Progenitor cell of endocrine pancreas (in vitro differentiated cells): ENCODE measurements at regions not wholly inside any gene's neighbourhood (a gene's known extent, or its start where the extent isn't known, plus 50 kb on each side); places are given as distances from the start of the nearest gene placed in this dataset.
A peak's percentile ranks its signal among the peaks of the same experiment; 100 is the strongest.

Experiments used
- DNase-seq: peaks from one replicate; pipeline ENCODE4 v3.0.0; 2021; ENCODE audit warnings: low spot score; ENCODE audit not compliant: unreplicated experiment
- H3K27ac Mint-ChIP-seq: 2 replicates; pipeline ENCODE4 v1.8.0; 2021; ENCODE audit warnings: mild to moderate bottlenecking, moderate library complexity, mixed read lengths
- H3K27me3 Mint-ChIP-seq: 2 replicates; pipeline ENCODE4 v1.8.0; 2021; ENCODE audit warnings: mixed read lengths
- H3K36me3 Mint-ChIP-seq: 2 replicates; pipeline ENCODE4 v1.8.0; 2022; ENCODE audit warnings: mixed read lengths; ENCODE audit not compliant: insufficient read depth
- H3K4me1 Mint-ChIP-seq: 2 replicates; pipeline ENCODE4 v1.8.0; 2021; ENCODE audit warnings: low read depth, mixed read lengths
- H3K4me3 Mint-ChIP-seq: 2 replicates; pipeline ENCODE4 v1.8.0; 2021; ENCODE audit warnings: low read depth, mild to moderate bottlenecking, moderate library complexity, mixed read lengths
- H3K9me3 Mint-ChIP-seq: 2 replicates; pipeline ENCODE4 v1.8.0; 2021; ENCODE audit warnings: low read depth, mixed read lengths
- TF ChIP-seq, protein P1 (sequence below): fragments of 200-600 bp; sonication (generic); IDR thresholded peaks from one replicate; pipeline ENCODE4 v1.5.0; 2021; ENCODE audit warnings: antibody characterized with exemption, mild to moderate bottlenecking; ENCODE audit not compliant: unreplicated experiment

DNA sequence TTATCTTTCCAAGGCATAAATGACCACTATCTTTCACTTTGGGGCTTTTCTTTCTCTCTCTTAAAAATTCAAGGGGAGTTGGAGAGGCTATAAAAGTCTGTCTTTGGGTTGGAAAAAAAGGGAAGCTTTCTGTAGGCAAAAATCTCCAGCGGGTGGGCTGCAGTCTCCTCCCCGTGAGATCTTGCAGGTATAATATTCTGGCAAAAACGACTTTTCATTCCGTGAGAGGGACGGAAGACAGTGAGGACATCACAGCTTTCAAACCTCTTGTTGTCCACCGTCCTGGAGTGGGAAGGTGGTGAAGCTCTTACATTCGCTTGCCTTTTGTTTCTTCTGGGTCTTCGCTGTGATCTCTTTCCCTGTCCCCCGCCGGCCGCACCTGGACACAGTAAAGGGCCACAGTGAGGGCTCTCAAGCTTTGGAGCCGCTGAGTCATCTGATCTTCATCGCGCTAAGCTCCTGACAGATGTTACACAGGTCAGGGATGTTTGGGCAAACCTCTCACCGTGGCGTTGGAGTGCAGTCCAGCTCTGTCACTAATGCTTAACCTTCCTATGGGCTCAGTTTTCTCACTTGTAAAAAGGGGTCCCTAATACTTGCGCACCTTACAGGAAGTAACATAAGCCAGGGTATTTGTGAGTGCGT, 61.9 kb upstream of the MEGF10 start:
- TF ChIP-seq, protein P1, sequence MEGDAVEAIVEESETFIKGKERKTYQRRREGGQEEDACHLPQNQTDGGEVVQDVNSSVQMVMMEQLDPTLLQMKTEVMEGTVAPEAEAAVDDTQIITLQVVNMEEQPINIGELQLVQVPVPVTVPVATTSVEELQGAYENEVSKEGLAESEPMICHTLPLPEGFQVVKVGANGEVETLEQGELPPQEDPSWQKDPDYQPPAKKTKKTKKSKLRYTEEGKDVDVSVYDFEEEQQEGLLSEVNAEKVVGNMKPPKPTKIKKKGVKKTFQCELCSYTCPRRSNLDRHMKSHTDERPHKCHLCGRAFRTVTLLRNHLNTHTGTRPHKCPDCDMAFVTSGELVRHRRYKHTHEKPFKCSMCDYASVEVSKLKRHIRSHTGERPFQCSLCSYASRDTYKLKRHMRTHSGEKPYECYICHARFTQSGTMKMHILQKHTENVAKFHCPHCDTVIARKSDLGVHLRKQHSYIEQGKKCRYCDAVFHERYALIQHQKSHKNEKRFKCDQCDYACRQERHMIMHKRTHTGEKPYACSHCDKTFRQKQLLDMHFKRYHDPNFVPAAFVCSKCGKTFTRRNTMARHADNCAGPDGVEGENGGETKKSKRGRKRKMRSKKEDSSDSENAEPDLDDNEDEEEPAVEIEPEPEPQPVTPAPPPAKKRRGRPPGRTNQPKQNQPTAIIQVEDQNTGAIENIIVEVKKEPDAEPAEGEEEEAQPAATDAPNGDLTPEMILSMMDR = no peak
- Mint-ChIP-seq H3K27ac (peak overlapping the region; percentile 78), H3K4me1 (peaks cover 3% of the 10 kb centered on the region), H3K4me3 (peak overlapping the region; percentile 64), H3K9me3 (peaks cover 2% of the 10 kb centered on the region), H3K36me3 (no peaks in the 10 kb centered on the region), H3K27me3 (peaks cover 54% of the 10 kb centered on the region)
- no peak for DNase-seq

DNA sequence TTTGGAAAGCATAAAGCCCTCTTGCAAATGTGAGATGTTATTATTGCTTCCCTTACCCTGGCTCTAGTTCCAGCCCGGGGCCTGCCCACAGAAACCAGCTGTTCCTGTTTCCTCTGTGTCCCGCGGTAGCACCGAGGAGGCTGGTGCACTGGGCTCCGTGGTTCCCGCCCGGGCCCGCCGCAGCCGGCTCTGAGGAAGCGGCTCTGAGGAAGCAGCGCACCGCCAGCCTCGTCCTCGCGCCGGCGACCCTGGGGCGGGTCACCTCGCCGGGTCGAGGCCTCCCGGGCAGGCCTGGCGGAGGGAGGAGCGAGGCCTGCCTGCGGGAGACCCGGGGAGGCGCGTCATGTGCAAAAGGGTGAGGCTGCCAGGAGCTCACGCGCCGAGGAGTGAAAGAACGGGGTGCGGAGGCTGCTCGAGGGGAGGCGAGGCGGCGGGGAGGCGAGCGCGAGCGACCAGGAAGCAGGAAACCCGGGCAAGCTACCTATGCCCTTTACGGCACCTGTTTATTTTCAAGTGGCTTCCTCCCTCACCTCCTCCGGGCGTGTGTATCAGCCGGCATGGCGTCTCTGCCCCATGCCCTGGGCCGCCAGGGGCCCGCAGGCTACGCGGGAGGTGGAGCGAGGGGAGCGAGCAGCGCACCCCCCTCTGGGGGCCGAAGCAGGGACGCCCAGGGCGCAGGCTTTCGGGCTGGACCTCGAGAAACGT, 61.3 kb upstream of the MEGF10 start:
- peak overlapping the region; percentile 64 for H3K4me3 Mint-ChIP-seq

DNA sequence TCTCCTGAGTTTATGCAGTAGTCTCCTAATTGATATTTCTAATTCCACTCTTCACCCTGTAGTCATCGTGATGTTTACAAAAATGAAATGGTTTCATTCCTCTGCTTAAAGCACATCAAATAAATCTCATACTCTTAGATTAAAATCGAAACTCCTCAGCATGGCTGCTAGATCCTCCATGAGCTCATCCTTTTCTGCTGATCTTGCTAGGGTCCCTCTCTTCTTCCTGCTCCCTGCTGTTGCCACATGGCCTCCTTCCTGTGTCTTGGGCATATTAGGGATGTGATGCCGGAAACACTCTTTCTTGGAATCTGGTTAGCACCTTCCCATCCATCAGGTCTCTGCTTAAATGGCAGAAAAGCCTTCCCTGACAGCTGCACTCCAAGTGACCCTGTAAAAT, 59.5 kb upstream of the MEGF10 start:
- peaks cover 3% of the 10 kb centered on the region for H3K4me1 Mint-ChIP-seq
- no peak overlapping the region for H3K27ac Mint-ChIP-seq
- peaks cover 58% of the 10 kb centered on the region for H3K27me3 Mint-ChIP-seq
- peaks cover 2% of the 10 kb centered on the region for H3K9me3 Mint-ChIP-seq
- H3K36me3 Mint-ChIP-seq = no peaks in the 10 kb centered on the region
- DNase-seq = no peak
- no peak overlapping the region for H3K4me3 Mint-ChIP-seq
- TF ChIP-seq, protein P1 = no peak

More for the DNA sequence above, 61.3 kb upstream of the MEGF10 start:
- DNase-seq = peak; percentile 24
- Mint-ChIP-seq H3K36me3 (no peaks in the 10 kb centered on the region), H3K27me3 (peaks cover 54% of the 10 kb centered on the region), H3K4me1 (peaks cover 3% of the 10 kb centered on the region), H3K27ac (peak overlapping the region; percentile 78), H3K9me3 (peaks cover 2% of the 10 kb centered on the region)
- TF ChIP-seq, protein P1 = peak; percentile 14

DNA sequence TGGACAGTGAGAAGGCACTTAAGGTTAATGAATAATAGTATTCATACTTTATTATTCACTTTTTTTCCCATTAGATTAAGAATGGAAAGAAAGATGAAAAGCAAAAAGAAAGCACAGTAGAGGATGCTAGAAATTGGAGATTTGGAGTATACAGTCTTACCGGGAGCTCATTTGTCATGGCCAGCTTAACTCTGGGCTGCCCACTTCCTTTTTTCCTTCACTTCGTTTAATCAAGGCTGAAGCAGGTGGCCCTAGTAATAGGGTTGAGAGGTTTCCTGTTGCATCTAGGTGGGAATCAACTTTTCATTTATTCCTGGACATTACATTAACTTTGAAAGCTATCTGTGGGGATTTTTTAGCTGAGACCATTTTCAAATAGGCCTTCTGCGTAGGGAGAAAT, 57.0 kb upstream of the MEGF10 start:
- H3K4me1 Mint-ChIP-seq = peaks cover 3% of the 10 kb centered on the region
- TF ChIP-seq, protein P1 = no peak
- no peak overlapping the region for H3K4me3 Mint-ChIP-seq
- H3K9me3 Mint-ChIP-seq = no peaks in the 10 kb centered on the region
- peaks cover 52% of the 10 kb centered on the region for H3K27me3 Mint-ChIP-seq
- H3K27ac Mint-ChIP-seq = no peak overlapping the region
- no peak for DNase-seq
- H3K36me3 Mint-ChIP-seq = no peaks in the 10 kb centered on the region

DNA sequence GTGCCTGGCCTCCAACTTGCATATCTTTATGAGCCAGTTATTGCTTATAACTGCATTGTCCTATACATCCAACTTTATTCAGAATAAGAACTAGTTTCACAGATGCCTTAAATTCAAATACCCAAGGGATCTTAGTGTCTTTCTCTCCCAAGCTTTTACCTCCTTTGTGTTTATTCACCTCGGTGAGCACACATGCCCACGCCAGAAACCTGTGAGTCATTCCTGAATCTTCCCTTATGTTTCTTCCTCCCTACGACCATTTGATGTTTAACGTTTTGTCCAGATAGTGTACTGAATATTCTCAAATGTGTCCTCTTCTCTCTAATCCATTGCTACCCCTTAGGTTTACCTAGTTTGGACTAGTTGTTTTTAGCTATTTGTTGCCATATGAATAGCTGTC, 55.5 kb upstream of the MEGF10 start:
- no peak for DNase-seq
- H3K27me3 Mint-ChIP-seq = peaks cover 47% of the 10 kb centered on the region
- H3K27ac Mint-ChIP-seq = no peak overlapping the region
- no peaks in the 10 kb centered on the region for H3K4me1 Mint-ChIP-seq
- no peak overlapping the region for H3K4me3 Mint-ChIP-seq
- no peaks in the 10 kb centered on the region for H3K36me3 Mint-ChIP-seq
- no peaks in the 10 kb centered on the region for H3K9me3 Mint-ChIP-seq
- TF ChIP-seq, protein P1 = no peak
